IMR-90 (cell line): ENCODE measurements at regions not wholly inside any gene's neighbourhood (a gene's known extent, or its start where the extent isn't known, plus 50 kb on each side); places are given as distances from the start of the nearest gene placed in this dataset.

ENCODE experiments used
- ATAC-seq: fragments of 200-7000 bp; cut with Tn5 transposase; 2 replicates; pipeline ENCODE4 v1.9.1; 2020; ENCODE audit warnings: low read depth, mild to moderate bottlenecking, moderate library complexity
- BruUV-seq: library from RNA; stranded (reverse); fragments of 400-500 nt; replicated peaks from 2 replicates; lab custom pipeline; 2021; lab: Mats Ljungman, UMichigan
- CTCF ChIA-PET: fragments of 300-600 bp; formaldehyde crosslinking; extraction: SDS; loops from one replicate; lab custom pipeline; 2021; ENCODE audit warnings: antibody characterized with exemption; lab: Yijun Ruan, JAX
- POLR2A ChIA-PET: fragments of 300-600 bp; sonication (Branson Sonifier 250); formaldehyde crosslinking; loops from one replicate; lab custom pipeline; 2022; ENCODE audit warnings: antibody characterized with exemption; ENCODE audit not compliant: unreplicated experiment; lab: Charles Lee
- DNase-seq: peaks from one replicate; pipeline ENCODE4 v3.0.0; 2013
- H2AFZ ChIP-seq: replicated peaks from 2 replicates; pipeline ENCODE3; 2013; ENCODE audit warnings: low read length, mild to moderate bottlenecking; ENCODE audit not compliant: poor library complexity
- H2AK5ac ChIP-seq: 2 replicates; pipeline ENCODE4 v1.6.1; 2013; ENCODE audit warnings: low read depth, low read length, inconsistent platforms
- H2AK9ac ChIP-seq: replicated peaks from 2 replicates; pipeline ENCODE3; 2013; ENCODE audit warnings: mild to moderate bottlenecking, low read depth, low read length, moderate library complexity; ENCODE audit not compliant: poor library complexity
- H2BK120ac ChIP-seq: 2 replicates; pipeline ENCODE4 v1.6.1; 2013; ENCODE audit warnings: low read depth, low read length, inconsistent platforms
- H2BK15ac ChIP-seq: 3 replicates; pipeline ENCODE4 v1.6.1; 2013; ENCODE audit warnings: low read depth, low read length, inconsistent platforms
- H2BK20ac ChIP-seq: 2 replicates; pipeline ENCODE4 v1.6.1; 2013; ENCODE audit warnings: low read depth, mild to moderate bottlenecking, inconsistent platforms, low read length, moderate library complexity
- H2BK5ac ChIP-seq: 2 replicates; pipeline ENCODE4 v1.6.1; 2013; ENCODE audit warnings: mild to moderate bottlenecking, low read depth, low read length, inconsistent platforms; ENCODE audit not compliant: poor library complexity, severe bottlenecking
- H3K14ac ChIP-seq: replicated peaks from 2 replicates; pipeline ENCODE4 v1.6.1; 2013; ENCODE audit warnings: low read depth, low read length, inconsistent platforms
- H3K18ac ChIP-seq: 2 replicates; pipeline ENCODE4 v1.6.1; 2013; ENCODE audit warnings: low read depth, low read length, control low read depth
- H3K23ac ChIP-seq: 2 replicates; pipeline ENCODE4 v1.6.1; 2013; ENCODE audit warnings: low read depth, low read length, inconsistent platforms
- H3K27ac ChIP-seq: 2 replicates; pipeline ENCODE4 v1.5.1; 2013; ENCODE audit warnings: mild to moderate bottlenecking, control low read depth, low read length; ENCODE audit not compliant: insufficient read depth
- H3K27me3 ChIP-seq: 2 replicates; pipeline ENCODE4 v1.6.1; 2013; ENCODE audit warnings: low read length; ENCODE audit not compliant: control insufficient read depth, insufficient read depth
- H3K36me3 ChIP-seq: 2 replicates; pipeline ENCODE4 v1.6.1; 2013; ENCODE audit warnings: low read length, mixed read lengths; ENCODE audit not compliant: control insufficient read depth, insufficient read depth
- H3K4ac ChIP-seq: 2 replicates; pipeline ENCODE4 v1.6.1; 2013; ENCODE audit warnings: low read depth, low read length, inconsistent platforms
- H3K4me1 ChIP-seq: 2 replicates; pipeline ENCODE4 v1.6.1; 2013; ENCODE audit warnings: low read length, mixed read lengths; ENCODE audit not compliant: control insufficient read depth, insufficient read depth
- H3K4me2 ChIP-seq: 2 replicates; pipeline ENCODE4 v1.6.1; 2013; ENCODE audit warnings: low read depth, mild to moderate bottlenecking, control low read depth, low read length, moderate library complexity
- H3K4me3 ChIP-seq: 2 replicates; pipeline ENCODE4 v1.5.1; 2013; ENCODE audit warnings: low read depth, mild to moderate bottlenecking, control low read depth, low read length, moderate library complexity; ENCODE audit not compliant: insufficient read depth
- H3K56ac ChIP-seq: 2 replicates; pipeline ENCODE4 v1.6.1; 2013; ENCODE audit warnings: low read length, inconsistent platforms; ENCODE audit not compliant: insufficient read depth; ENCODE audit errors: extremely low read depth
- H3K79me1 ChIP-seq, 2 experiments: 2 replicates each; pipeline ENCODE4 v1.6.1; 2013; ENCODE audit warnings: low read length in 2 of 2, inconsistent platforms in 1 of 2, low read depth in 1 of 2
- H3K9ac ChIP-seq: 2 replicates; pipeline ENCODE4 v1.6.1; 2013; ENCODE audit warnings: low read depth, low read length, control low read depth
- H3K9me1 ChIP-seq: 2 replicates; pipeline ENCODE4 v1.6.1; 2013; ENCODE audit warnings: low read length, inconsistent platforms; ENCODE audit not compliant: insufficient read depth
- H3K9me3 ChIP-seq: 2 replicates; pipeline ENCODE4 v1.6.1; 2013; ENCODE audit warnings: low read length; ENCODE audit not compliant: control insufficient read depth, insufficient read depth
- H4K20me1 ChIP-seq: 2 replicates; pipeline ENCODE4 v1.6.1; 2013; ENCODE audit warnings: low read length, inconsistent platforms; ENCODE audit not compliant: insufficient read depth
- H4K5ac ChIP-seq: 2 replicates; pipeline ENCODE4 v1.6.1; 2013; ENCODE audit warnings: mild to moderate bottlenecking, low read depth, low read length, control low read depth
- H4K8ac ChIP-seq, 2 experiments: 2 replicates each; pipeline ENCODE4 v1.6.1; 2013; ENCODE audit warnings: low read depth in 2 of 2, low read length in 2 of 2, control low read depth in 1 of 2, inconsistent platforms in 1 of 2
- H4K91ac ChIP-seq: 2 replicates; pipeline ENCODE4 v1.6.1; 2013; ENCODE audit warnings: low read depth, low read length, inconsistent platforms; ENCODE audit not compliant: insufficient read depth
- CEBPB ChIP-seq: IDR thresholded peaks from 2 replicates; pipeline ENCODE4 v1.6.1; 2012; ENCODE audit warnings: low read depth, low read length, improper control_type of control experiment
- CHD1 ChIP-seq: IDR thresholded peaks from 2 replicates; pipeline ENCODE4 v1.6.1; 2012; ENCODE audit warnings: low read depth, low read length, improper control_type of control experiment
- MAFK ChIP-seq: IDR thresholded peaks from 2 replicates; pipeline ENCODE4 v1.6.1; 2012; ENCODE audit warnings: low read depth, low read length, improper control_type of control experiment
- MAZ ChIP-seq: IDR thresholded peaks from 2 replicates; pipeline ENCODE4 v1.6.1; 2012; ENCODE audit warnings: low read depth, mild to moderate bottlenecking, low read length, improper control_type of control experiment, moderate library complexity, borderline replicate concordance
- RAD21 ChIP-seq: IDR thresholded peaks from 2 replicates; pipeline ENCODE4 v1.6.1; 2012; ENCODE audit warnings: low read length, improper control_type of control experiment
- RCOR1 ChIP-seq: IDR thresholded peaks from 2 replicates; pipeline ENCODE4 v1.6.1; 2012; ENCODE audit warnings: mild to moderate bottlenecking, low read length, improper control_type of control experiment; ENCODE audit not compliant: insufficient replicate concordance
- RFX5 ChIP-seq: IDR thresholded peaks from 2 replicates; pipeline ENCODE4 v1.8.0; 2012; ENCODE audit warnings: low read depth, mild to moderate bottlenecking, low read length, moderate library complexity
- WGBS, 2 experiments: methylation state at CpG; one replicate each; pipeline versions ENCODE4 v1.1.5 to v1.1.7; 2013; ENCODE audit warnings: missing lambda C conversion rate in 2 of 2; ENCODE audit not compliant: insufficient read length in 1 of 2; ENCODE audit errors: extremely low coverage in 2 of 2; 5-methylcytosine and 5-hydroxymethylcytosine counted together
- dilution Hi-C: fragments of 300-500 bp; cut with HindIII; formaldehyde crosslinking; loops from one replicate; pipeline ENCODE4 v1.14.3; 2018; ENCODE audit warnings: low sequenced_read_pairs; ENCODE audit not compliant: unreplicated experiment
- in situ Hi-C: fragments of 300-500 bp; cut with MboI; formaldehyde crosslinking; loops from 3 replicates; pipeline ENCODE4 v1.14.3; 2019; ENCODE audit warnings: low sequenced_read_pairs, inconsistent platforms, mixed read lengths
- intact Hi-C: fragments of 100-400 bp; cut with micrococcal nuclease; formaldehyde crosslinking; loops from 2 replicates; pipeline ENCODE4 v1.10.0; 2022

DNA sequence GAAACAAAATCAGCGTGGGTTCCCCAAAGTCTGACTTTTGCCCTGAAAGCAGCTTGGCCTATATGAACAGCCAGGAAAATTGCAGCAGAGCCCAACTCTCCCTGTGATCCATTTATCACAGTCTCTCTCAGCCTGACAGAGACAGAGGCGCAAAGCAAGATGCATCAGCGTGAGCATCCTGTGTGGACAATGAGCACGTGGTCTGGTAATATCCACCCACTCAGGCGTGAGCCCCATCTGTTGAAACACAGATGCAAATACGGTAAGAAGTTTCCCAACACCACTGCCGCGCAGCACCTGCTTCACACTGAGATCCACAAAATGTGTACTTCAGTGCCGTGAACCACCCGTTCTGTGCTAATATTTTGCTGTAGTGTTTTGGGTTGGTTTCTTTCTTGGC lies 114.6 kb downstream of the MRPL36 start:
- H3K36me3 ChIP-seq: no peaks in the 10 kb centered on the region
- H4K8ac ChIP-seq: no peak overlapping the region
- no peak overlapping the region for H3K27ac ChIP-seq
- ChIA-PET POLR2A (no interaction called here), CTCF (no interaction called here)
- no peak overlapping the region for H2AK9ac ChIP-seq
- H3K4ac ChIP-seq: no peak overlapping the region
- 44% methylated on average over 4 of the region's 10 CpGs; no CpG with 5 or more reads in 1 of the 2 experiments for WGBS, 2 experiments
- dilution Hi-C loops (no loop called here), intact Hi-C loops (no loop called here), in situ Hi-C loops (no loop called here)
- no peak overlapping the region for H2AFZ ChIP-seq
- no peak overlapping the region for H4K5ac ChIP-seq
- no peak overlapping the region for H3K9ac ChIP-seq
- H3K14ac ChIP-seq: no peak overlapping the region
- DNase-seq (no peak), ATAC-seq (no peak)
- BruUV-seq: no TSS peak
- no peak overlapping the region for H2AK5ac ChIP-seq
- H2BK20ac ChIP-seq: no peak overlapping the region
- no peaks in the 10 kb centered on the region for H3K9me1 ChIP-seq
- H2BK120ac ChIP-seq: no peak overlapping the region
- no peak for TF ChIP-seq RAD21
- TF ChIP-seq RFX5: no peak
- TF ChIP-seq CHD1: no peak
- no peak for TF ChIP-seq MAZ
- TF ChIP-seq MAFK: no peak
- no peak for TF ChIP-seq CEBPB
- TF ChIP-seq RCOR1: no peak
- H3K4me2 ChIP-seq: no peak overlapping the region
- H2BK5ac ChIP-seq: no peak overlapping the region
- no peak overlapping the region for H3K4me3 ChIP-seq
- H3K18ac ChIP-seq: no peak overlapping the region
- no peak overlapping the region for H3K56ac ChIP-seq
- H3K23ac ChIP-seq: no peak overlapping the region
- H4K20me1 ChIP-seq: no peaks in the 10 kb centered on the region
- no peaks in the 10 kb centered on the region for H3K79me1 ChIP-seq
- H4K91ac ChIP-seq: no peak overlapping the region
- no peaks in the 10 kb centered on the region for H3K9me3 ChIP-seq
- H2BK15ac ChIP-seq: no peak overlapping the region
- H3K27me3 ChIP-seq: no peaks in the 10 kb centered on the region; the same call in 1 of the 2 replicates
- no peaks in the 10 kb centered on the region for H3K4me1 ChIP-seq
